ENCODE measurements at regions not wholly inside any gene's neighbourhood (a gene's known extent, or its start where the extent isn't known, plus 50 kb on each side); places are given as distances from the start of the nearest gene placed in this dataset.

- Histone ChIP-seq H3K9me3 (ENCODE audit: low read length) (no peaks in the 10 kb centered on the region), H3K9me2 (ENCODE audit: low read depth, low read length) (no peaks in the 10 kb centered on the region), H3K36me3 (ENCODE audit: insufficient read depth, low read length) (no peaks in the 10 kb centered on the region), H3K27ac (ENCODE audit: low read depth, low read length, poor library complexity, severe bottlenecking) (no peak overlapping the region), H3K27me3 (ENCODE audit: insufficient read depth, low read length) (no peaks in the 10 kb centered on the region), H3K4me2 (ENCODE audit: low read length) (no peak overlapping the region), H3F3A (ENCODE audit: insufficient read depth, low read length) (no peaks in the 10 kb centered on the region), H3K9ac (ENCODE audit: low read length) (no peak overlapping the region), H3K4me3 (ENCODE audit: low read depth, low read length, poor library complexity, severe bottlenecking) (no peak overlapping the region), H3K79me2 (ENCODE audit: insufficient read depth, low read length) (no peaks in the 10 kb centered on the region), H3K4me1 (ENCODE audit: insufficient read depth, low read length, severe bottlenecking) (no peaks in the 10 kb centered on the region), H2AFZ (ENCODE audit: low read length) (no peak overlapping the region), H4K20me1 (ENCODE audit: insufficient read depth, low read length) (no peaks in the 10 kb centered on the region)
- TF ChIP-seq CTCF (IDR thresholded peaks at IDR 0.05; ENCODE audit: low read length) (no peak), EZH2 (IDR thresholded peaks at IDR 0.05; ENCODE audit: borderline replicate concordance, low read length) (no peak)
These were observed 811.9 kb downstream of the SATB2 start for GRCh38 chr2:198645816-198646215.

- no peak overlapping the region for H3K27ac ChIP-seq (ENCODE audit: low read depth, low read length, poor library complexity, severe bottlenecking)
- H3K9ac ChIP-seq (ENCODE audit: low read length): no peak overlapping the region
- H3K36me3 ChIP-seq (ENCODE audit: insufficient read depth, low read length): no peaks in the 10 kb centered on the region
- H2AFZ ChIP-seq (ENCODE audit: low read length): no peak overlapping the region
- no peak overlapping the region for H3K4me3 ChIP-seq (ENCODE audit: low read depth, low read length, poor library complexity, severe bottlenecking)
- H3K9me3 ChIP-seq (ENCODE audit: low read length): no peaks in the 10 kb centered on the region
- H3F3A ChIP-seq (ENCODE audit: insufficient read depth, low read length): no peaks in the 10 kb centered on the region
- H3K4me2 ChIP-seq (ENCODE audit: low read length): no peak overlapping the region
- H4K20me1 ChIP-seq (ENCODE audit: insufficient read depth, low read length): no peaks in the 10 kb centered on the region
- H3K4me1 ChIP-seq (ENCODE audit: insufficient read depth, low read length, severe bottlenecking): no peaks in the 10 kb centered on the region
- TF ChIP-seq CTCF (IDR thresholded peaks at IDR 0.05; ENCODE audit: low read length) (no peak), EZH2 (IDR thresholded peaks at IDR 0.05; ENCODE audit: borderline replicate concordance, low read length) (no peak)
- H3K79me2 ChIP-seq (ENCODE audit: insufficient read depth, low read length): no peaks in the 10 kb centered on the region
- H3K27me3 ChIP-seq (ENCODE audit: insufficient read depth, low read length): no peaks in the 10 kb centered on the region
- H3K9me2 ChIP-seq (ENCODE audit: low read depth, low read length): no peaks in the 10 kb centered on the region
These were observed 816.6 kb downstream of the SATB2 start for GRCh38 chr2:198641161-198641560.

GRCh38 chr2:198640463-198640862 is 817.3 kb downstream of the SATB2 start:
- no peak for TF ChIP-seq CTCF (IDR thresholded peaks at IDR 0.05; ENCODE audit: low read length)
- no peak for TF ChIP-seq EZH2 (IDR thresholded peaks at IDR 0.05; ENCODE audit: borderline replicate concordance, low read length)

More at GRCh38 chr2:198640463-198640862, 817.3 kb downstream of the SATB2 start:
- Histone ChIP-seq H3K9ac (ENCODE audit: low read length) (no peak overlapping the region), H3F3A (ENCODE audit: insufficient read depth, low read length) (no peaks in the 10 kb centered on the region), H3K27me3 (ENCODE audit: insufficient read depth, low read length) (no peaks in the 10 kb centered on the region), H3K4me3 (ENCODE audit: low read depth, low read length, poor library complexity, severe bottlenecking) (no peak overlapping the region), H3K4me2 (ENCODE audit: low read length) (no peak overlapping the region), H3K9me2 (ENCODE audit: low read depth, low read length) (no peaks in the 10 kb centered on the region), H2AFZ (ENCODE audit: low read length) (no peak overlapping the region), H3K36me3 (ENCODE audit: insufficient read depth, low read length) (no peaks in the 10 kb centered on the region), H4K20me1 (ENCODE audit: insufficient read depth, low read length) (no peaks in the 10 kb centered on the region), H3K79me2 (ENCODE audit: insufficient read depth, low read length) (no peaks in the 10 kb centered on the region), H3K4me1 (ENCODE audit: insufficient read depth, low read length, severe bottlenecking) (no peaks in the 10 kb centered on the region), H3K27ac (ENCODE audit: low read depth, low read length, poor library complexity, severe bottlenecking) (no peak overlapping the region), H3K9me3 (ENCODE audit: low read length) (no peaks in the 10 kb centered on the region)

Measured in OCI-LY1 (cell line).